ENCODE measurements at regions not wholly inside any gene's neighbourhood (a gene's known extent, or its start where the extent isn't known, plus 50 kb on each side); places are given as distances from the start of the nearest gene placed in this dataset.

DNA sequence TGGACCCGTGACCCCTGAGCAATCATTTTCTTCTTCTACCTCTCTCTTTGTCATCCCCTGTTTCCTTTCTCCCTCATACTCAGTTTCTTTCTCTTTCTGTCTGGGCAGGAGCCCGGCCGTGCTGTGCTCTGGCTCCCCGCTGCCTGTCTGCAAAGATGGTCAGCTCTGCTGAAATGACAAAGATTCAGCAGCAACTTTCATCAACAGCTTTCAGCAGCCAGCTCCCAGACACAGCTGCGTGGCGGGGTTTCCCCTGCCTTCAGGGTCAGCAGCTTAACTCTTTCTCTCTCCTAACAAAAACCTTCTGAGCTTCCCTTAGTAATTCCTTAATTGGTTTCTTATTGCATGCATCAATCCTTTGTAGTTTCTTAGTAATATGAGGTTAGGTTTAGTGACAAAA lies 1234.4 kb downstream of the CNTNAP5 start:
- TF ChIP-seq, protein P1, sequence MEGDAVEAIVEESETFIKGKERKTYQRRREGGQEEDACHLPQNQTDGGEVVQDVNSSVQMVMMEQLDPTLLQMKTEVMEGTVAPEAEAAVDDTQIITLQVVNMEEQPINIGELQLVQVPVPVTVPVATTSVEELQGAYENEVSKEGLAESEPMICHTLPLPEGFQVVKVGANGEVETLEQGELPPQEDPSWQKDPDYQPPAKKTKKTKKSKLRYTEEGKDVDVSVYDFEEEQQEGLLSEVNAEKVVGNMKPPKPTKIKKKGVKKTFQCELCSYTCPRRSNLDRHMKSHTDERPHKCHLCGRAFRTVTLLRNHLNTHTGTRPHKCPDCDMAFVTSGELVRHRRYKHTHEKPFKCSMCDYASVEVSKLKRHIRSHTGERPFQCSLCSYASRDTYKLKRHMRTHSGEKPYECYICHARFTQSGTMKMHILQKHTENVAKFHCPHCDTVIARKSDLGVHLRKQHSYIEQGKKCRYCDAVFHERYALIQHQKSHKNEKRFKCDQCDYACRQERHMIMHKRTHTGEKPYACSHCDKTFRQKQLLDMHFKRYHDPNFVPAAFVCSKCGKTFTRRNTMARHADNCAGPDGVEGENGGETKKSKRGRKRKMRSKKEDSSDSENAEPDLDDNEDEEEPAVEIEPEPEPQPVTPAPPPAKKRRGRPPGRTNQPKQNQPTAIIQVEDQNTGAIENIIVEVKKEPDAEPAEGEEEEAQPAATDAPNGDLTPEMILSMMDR (IDR thresholded peaks at IDR 0.05; ENCODE audit: low read depth, low read length, missing input control) = no peak
- TF ChIP-seq, protein P2, sequence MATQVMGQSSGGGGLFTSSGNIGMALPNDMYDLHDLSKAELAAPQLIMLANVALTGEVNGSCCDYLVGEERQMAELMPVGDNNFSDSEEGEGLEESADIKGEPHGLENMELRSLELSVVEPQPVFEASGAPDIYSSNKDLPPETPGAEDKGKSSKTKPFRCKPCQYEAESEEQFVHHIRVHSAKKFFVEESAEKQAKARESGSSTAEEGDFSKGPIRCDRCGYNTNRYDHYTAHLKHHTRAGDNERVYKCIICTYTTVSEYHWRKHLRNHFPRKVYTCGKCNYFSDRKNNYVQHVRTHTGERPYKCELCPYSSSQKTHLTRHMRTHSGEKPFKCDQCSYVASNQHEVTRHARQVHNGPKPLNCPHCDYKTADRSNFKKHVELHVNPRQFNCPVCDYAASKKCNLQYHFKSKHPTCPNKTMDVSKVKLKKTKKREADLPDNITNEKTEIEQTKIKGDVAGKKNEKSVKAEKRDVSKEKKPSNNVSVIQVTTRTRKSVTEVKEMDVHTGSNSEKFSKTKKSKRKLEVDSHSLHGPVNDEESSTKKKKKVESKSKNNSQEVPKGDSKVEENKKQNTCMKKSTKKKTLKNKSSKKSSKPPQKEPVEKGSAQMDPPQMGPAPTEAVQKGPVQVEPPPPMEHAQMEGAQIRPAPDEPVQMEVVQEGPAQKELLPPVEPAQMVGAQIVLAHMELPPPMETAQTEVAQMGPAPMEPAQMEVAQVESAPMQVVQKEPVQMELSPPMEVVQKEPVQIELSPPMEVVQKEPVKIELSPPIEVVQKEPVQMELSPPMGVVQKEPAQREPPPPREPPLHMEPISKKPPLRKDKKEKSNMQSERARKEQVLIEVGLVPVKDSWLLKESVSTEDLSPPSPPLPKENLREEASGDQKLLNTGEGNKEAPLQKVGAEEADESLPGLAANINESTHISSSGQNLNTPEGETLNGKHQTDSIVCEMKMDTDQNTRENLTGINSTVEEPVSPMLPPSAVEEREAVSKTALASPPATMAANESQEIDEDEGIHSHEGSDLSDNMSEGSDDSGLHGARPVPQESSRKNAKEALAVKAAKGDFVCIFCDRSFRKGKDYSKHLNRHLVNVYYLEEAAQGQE (IDR thresholded peaks at IDR 0.05) = no peak
- TF ChIP-seq EGR1 (IDR thresholded peaks at IDR 0.05; ENCODE audit: low read depth in 2 of 2) (no peak), TAF1 (conservative IDR thresholded peaks at IDR 0.05) (no peak), RAD21 (IDR thresholded peaks at IDR 0.05) (no peak), RXRA (IDR thresholded peaks at IDR 0.05) (no peak), GABPA (IDR thresholded peaks at IDR 0.05 in 1 of 2, conservative IDR thresholded peaks at IDR 0.05 in 1 of 2) (no peak), FOXA1 (IDR thresholded peaks at IDR 0.05) (no peak), YY1 (IDR thresholded peaks at IDR 0.05) (no peak)
- TF ChIP-seq, protein P3, sequence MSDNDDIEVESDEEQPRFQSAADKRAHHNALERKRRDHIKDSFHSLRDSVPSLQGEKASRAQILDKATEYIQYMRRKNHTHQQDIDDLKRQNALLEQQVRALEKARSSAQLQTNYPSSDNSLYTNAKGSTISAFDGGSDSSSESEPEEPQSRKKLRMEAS (IDR thresholded peaks at IDR 0.05) = no peak
- TF ChIP-seq, protein P4, sequence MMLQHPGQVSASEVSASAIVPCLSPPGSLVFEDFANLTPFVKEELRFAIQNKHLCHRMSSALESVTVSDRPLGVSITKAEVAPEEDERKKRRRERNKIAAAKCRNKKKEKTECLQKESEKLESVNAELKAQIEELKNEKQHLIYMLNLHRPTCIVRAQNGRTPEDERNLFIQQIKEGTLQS (IDR thresholded peaks at IDR 0.05) = no peak
- TF ChIP-seq, protein P5, sequence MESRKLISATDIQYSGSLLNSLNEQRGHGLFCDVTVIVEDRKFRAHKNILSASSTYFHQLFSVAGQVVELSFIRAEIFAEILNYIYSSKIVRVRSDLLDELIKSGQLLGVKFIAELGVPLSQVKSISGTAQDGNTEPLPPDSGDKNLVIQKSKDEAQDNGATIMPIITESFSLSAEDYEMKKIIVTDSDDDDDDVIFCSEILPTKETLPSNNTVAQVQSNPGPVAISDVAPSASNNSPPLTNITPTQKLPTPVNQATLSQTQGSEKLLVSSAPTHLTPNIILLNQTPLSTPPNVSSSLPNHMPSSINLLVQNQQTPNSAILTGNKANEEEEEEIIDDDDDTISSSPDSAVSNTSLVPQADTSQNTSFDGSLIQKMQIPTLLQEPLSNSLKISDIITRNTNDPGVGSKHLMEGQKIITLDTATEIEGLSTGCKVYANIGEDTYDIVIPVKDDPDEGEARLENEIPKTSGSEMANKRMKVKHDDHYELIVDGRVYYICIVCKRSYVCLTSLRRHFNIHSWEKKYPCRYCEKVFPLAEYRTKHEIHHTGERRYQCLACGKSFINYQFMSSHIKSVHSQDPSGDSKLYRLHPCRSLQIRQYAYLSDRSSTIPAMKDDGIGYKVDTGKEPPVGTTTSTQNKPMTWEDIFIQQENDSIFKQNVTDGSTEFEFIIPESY (IDR thresholded peaks at IDR 0.05) = no peak
